Keratinocyte (primary cell): ENCODE measurements at regions not wholly inside any gene's neighbourhood (a gene's known extent, or its start where the extent isn't known, plus 50 kb on each side); places are given as distances from the start of the nearest gene placed in this dataset.

Experiments
- CTCF ChIP-seq, 3 experiments: IDR thresholded peaks in 1 of 3; conservative IDR thresholded peaks in 1 of 3; optimal IDR thresholded peaks in 1 of 3; 2 replicates in 2 of 3; 3 replicates in 1 of 3; pipeline versions ENCODE3 to v1.5.1; 2011; ENCODE audit warnings: low read length in 3 of 3, mild to moderate bottlenecking in 3 of 3, moderate library complexity in 2 of 3, control low read depth in 1 of 3, inconsistent platforms in 1 of 3; ENCODE audit not compliant: insufficient read depth in 2 of 3; ENCODE audit errors: extremely low read depth in 1 of 3
- EZH2 ChIP-seq: IDR thresholded peaks from one replicate; pipeline ENCODE4 v1.6.1; 2012; ENCODE audit warnings: inconsistent platforms, mild to moderate bottlenecking, low read length, moderate library complexity

- TF ChIP-seq CTCF (optimal IDR thresholded peaks at IDR 0.05 in 1 of 3, IDR thresholded peaks at IDR 0.05 in 1 of 3, conservative IDR thresholded peaks at IDR 0.05 in 1 of 3; ENCODE audit: extremely low read depth in 1 of 3, insufficient read depth in 2 of 3, low read length in 3 of 3) (no peak), EZH2 (no peak)
These were observed 285.1 kb upstream of the POU3F1 start for GRCh38 chr1:38331496-38332210.
